Uterus (tissue), 2 donors: ENCODE measurements at regions not wholly inside any gene's neighbourhood (a gene's known extent, or its start where the extent isn't known, plus 50 kb on each side); places are given as distances from the start of the nearest gene placed in this dataset.

Experiments
- CTCF ChIP-seq, 4 experiments: fragments of 200-600 bp in 2 of 4; fragments of 450-650 bp in 2 of 4; sonication (generic) in 2 of 4; IDR thresholded peaks; one replicate each; pipeline ENCODE4 v1.5.1; 2016 to 2019; ENCODE audit warnings: antibody characterized with exemption in 4 of 4, mild to moderate bottlenecking in 2 of 4, moderate library complexity in 1 of 4
- POLR2A ChIP-seq, 2 donors: fragments of 450-650 bp; IDR thresholded peaks; one replicate each; pipeline ENCODE4 v1.6.1; 2016; ENCODE audit warnings: antibody characterized with exemption in 2 of 2, mild to moderate bottlenecking in 1 of 2, moderate library complexity in 1 of 2

GRCh38 chr5:118326481-118327045 lies 661.8 kb downstream of the DTWD2 start:
- no peak for TF ChIP-seq POLR2A (IDR thresholded peaks at IDR 0.05)
- TF ChIP-seq CTCF (IDR thresholded peaks at IDR 0.05) = no peak
